ENCODE measurements at regions not wholly inside any gene's neighbourhood (a gene's known extent, or its start where the extent isn't known, plus 50 kb on each side); places are given as distances from the start of the nearest gene placed in this dataset.

DNA sequence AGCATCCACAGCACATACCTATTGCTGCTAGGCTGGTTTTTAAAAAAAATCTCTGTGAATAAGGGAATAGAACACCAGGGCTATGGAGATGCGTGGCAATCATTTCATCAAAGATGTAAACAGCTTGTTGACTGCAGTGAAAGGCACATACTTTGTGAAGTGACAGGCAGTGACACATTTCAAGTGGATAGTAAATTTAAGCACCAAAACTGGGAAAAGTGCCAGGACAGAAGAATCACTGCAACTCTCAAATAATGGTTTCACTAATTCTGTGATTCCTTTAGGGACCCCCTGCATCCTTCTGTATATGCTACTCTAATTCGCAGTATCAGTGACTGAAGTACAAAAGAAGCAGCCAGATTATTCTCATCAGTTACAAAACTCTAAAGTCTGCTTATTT, 145.2 kb upstream of the KLF14 start:
- DNase-seq (ENCODE audit: low read depth in 2 of 2) = no peak

DNA sequence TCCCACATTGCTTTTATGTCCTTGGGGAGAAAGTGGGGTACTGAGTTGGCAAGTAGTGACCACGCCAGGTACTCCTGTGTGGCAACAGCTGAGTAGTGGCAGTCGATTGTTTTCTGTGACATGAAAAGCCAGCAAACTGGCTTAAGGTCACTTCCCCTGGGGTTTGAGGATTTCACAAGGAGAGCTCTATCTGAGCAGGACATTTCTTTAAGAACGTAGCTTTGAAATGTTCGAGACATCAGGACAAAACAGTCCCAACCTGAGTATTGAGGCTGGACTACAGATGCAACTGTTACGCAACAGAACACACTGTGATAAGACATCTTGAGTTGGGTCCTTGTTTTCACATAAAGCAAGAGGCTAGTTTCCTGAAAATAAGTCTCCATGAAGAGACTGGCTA, 146.7 kb upstream of the KLF14 start:
- DNase-seq (ENCODE audit: low read depth in 2 of 2) = no peak

DNA sequence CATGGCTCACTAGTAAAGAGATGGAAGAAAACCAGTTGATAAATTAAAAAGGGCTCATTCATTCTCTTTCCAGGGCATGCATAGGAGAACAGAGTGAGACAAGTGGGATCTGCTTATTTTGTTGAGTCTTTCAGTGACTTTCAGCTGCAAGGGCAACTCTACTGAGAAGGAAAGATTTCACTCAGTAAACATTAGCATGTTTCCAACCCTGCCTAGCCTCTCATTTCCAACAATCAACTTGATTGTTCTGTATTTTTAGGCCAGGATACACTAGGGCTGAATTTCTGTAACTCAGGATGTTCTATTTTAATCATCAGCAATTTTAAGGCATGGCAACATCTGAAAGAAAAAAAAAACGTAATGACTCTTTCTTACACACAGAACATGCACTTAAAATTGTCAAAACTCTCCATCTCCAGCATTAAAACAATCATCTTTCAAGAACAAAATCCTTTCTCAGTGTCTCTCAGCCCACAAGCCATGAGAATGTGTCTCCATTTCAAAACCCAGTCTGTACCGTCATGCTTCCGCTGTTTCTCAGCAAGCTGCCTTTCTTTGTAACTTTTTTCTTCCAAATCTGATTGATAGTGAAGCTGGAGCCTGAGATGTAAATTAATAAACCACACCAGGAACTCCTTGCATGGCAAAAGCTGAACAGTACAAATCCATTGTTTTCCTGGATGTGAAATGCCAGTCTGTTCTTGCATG, 147.2 kb upstream of the KLF14 start:
- no peak for DNase-seq (ENCODE audit: low read depth in 2 of 2)

DNA sequence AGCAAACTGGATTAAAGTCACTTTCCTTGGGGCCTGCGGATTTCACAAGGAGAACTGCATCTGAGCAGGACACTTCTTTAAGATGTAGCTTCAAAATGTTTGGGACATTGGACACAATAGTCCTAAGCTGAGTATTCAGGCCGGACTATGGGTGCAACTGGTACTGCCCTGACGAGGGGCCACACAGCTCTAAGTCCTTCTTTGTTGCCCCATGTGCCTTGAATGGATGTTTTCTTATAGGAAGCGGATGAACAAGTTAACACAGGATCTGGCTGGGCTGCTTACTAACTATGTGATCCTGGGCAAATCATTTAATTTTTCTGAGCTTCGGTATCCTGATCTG, 147.8 kb upstream of the KLF14 start:
- no peak for DNase-seq (ENCODE audit: low read depth in 2 of 2)

DNA sequence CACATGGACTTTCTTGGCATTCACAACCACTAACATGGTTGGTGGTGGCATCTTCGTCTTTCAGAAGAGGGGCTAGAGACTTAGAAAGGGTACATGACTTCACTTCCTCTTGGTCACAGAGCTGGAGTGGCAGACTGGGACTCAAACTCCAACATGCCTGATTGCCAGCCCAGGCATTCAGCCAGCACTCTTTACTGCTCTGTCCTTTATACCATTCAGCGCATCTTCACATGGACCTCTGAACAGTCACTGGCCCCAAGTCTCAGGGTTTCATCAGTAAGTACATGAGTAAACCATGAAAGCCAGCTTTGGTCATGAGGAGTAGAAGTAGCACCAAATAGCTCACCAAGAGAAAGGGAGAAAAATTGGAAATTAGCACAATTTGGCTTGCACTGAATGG, 148.4 kb upstream of the KLF14 start:
- no peak for DNase-seq (ENCODE audit: low read depth in 2 of 2)

DNA sequence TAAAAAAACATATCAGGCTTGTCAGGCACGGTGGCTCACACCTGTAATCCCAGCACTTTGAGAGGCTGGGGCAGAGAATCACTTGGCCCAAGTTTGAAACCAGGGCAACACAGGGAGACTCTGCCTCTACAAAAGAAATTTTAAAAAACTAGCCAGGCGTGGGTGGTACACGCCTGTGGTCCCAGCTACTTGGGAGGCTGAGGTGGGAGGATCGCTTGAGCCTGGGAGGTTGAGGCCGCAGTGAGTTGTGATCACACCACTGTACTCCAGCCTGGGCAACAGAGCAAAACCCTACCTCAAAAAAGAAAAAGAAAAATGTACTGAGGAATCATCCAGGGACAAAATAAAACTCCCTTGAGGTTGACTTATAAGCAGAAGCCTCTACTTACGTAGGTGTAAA, 149.9 kb upstream of the KLF14 start:
- DNase-seq (ENCODE audit: low read depth in 2 of 2) = no peak

DNA sequence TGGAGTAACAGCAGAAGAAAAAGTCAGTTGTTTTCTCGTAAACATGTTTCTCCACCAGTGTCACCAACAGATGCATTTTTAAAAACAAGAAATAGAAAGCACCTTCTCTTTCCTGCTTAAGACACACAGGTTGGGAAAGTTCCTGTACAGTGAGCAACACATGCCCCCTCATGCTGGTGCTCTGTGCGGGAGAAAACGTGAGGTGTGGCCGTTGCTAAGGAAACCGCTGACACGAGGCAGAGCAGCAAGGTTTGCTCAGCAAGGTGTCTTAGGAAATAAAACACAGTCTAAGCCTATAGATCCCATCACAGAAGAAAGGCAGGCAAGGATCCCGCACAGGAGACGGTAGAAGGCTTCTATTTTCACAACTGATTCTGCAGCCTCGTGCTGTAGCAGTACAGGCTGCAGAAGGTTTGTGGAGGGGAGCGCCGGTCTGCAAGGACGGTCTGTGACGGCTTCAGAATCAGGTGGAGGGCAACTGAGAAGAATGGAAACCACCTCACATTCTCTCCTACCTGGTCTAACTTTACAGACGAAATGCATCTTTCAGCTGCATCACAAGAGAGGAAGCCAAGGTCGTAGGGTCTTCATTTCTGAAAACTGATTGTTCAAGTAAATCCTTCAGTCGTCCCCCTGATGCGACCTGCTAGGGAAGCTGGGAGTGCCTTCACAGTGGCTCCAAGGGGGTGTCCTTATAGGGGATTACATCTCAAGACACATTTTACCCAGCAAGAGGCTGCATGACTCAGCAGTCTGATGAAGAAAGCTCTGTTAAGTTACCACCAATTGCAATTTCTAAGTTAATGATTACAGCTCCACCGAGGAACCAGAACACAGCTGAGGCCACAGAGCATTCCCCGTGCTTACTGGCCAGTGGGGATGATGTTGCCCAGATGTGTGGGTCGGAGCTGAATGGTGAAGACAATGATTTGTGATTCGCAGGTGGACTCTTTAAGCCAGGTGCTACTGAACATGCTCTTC, 150.7 kb upstream of the KLF14 start:
- no peak for DNase-seq (ENCODE audit: low read depth in 2 of 2)

DNA sequence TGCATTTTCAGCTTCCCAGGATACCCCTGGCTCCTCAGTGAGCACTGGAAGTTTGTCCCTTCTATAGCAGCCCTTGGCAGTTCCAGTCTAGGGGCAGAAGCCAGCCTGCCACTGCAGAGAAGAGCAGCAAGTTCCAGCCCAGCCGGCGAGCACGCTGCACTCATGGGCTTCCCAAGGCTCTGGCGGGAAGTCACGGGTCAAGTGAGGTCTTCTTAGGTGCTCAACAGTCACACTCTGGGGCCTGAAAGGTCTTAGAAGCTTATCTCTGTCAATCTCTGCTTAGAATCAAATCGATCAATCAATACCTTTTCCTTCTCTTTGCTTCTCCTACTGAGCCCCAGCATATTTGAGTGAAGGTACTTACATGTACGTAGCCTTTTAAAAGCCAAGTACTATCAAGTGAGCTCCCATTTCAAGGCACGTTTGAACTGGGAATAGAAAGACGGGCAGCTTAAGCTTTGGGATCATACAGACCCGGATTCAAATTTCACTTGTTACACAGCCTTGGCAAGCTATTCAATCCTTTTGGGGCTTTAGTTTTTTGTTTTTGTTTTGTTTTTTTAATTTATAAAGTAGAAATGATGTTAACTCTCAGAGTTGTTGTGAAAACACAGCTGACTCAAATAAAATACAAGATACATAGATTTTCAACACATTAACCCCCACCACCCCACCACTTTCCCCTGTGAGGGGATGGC, 152.6 kb upstream of the KLF14 start:
- DNase-seq (ENCODE audit: low read depth in 2 of 2) = no peak

DNA sequence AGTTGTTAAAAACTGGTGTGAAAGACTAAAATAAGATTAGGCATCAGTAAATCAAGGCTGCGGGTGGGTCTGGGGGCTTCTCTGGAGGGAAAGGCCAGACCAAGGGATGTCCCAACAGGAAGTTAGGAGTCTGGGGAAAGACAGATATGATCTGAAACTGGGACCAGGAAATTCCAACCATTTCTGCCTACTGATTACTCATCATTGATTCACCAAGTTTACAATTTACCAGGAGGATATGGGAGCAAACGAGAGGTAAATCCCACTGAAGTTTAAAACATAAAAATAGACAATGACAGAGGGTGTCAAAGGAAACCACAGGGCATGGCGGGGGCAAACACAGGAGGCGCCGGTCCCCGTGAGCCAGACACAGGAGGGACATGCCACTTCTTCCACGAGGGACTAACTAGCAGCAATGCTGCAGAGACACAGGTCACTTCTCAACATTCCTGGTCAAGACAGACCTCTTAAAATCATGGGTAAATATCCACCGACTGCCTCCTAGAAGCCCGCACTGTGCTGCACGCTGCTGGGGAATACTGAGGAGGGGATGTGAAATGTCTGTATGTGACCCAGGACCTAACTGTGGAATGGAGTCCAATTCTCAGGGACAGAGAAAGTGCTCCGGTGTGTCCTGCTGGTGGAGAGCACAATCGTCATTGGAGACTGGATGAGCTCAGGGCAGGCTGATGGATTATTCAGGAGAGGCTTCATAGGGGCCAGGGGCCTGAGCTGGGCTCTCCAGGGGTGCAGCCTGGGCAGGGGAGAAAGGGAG, 153.4 kb upstream of the KLF14 start:
- DNase-seq (ENCODE audit: low read depth in 2 of 2) = no peak

DNA sequence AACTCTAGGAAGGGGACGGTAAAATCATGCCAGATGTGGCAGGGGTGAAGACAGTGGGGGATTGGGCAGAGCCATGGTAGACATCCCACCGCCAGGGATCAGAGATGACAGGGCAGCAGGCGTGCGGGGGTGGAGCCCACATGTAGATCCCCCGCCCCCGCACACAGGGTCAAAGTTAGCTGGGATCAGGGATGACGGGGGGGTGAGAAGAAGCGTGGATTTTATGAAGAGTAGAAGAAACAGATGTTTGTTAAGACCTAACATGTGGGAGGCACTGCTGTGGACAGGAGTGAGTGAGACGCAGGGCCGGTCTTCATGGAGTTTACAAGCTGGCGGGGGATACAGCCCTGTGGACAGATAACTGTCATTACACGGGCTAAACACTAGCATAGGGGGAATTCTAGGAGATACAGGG, 154.0 kb upstream of the KLF14 start:
- no peak for DNase-seq (ENCODE audit: low read depth in 2 of 2)

DNA sequence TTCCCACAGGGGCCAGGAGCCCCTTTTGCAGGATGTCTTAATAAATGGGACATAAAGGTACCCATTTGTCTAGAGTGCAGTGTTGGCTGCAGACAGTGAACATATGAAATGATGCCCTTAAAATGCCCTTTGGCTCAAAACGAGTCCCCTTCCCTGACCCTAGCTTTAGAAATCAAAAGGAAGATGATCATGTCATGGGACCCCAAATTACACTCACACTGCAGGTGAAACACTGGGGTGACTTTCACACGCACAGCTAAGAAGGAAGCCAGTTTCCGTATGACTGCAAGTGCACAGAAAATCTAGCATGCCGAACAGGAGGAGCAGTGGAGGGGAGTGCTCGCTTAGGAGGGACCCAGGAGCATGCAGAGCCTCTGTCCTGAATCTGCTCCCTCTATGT, 154.5 kb upstream of the KLF14 start:
- no peak for DNase-seq (ENCODE audit: low read depth in 2 of 2)

DNA sequence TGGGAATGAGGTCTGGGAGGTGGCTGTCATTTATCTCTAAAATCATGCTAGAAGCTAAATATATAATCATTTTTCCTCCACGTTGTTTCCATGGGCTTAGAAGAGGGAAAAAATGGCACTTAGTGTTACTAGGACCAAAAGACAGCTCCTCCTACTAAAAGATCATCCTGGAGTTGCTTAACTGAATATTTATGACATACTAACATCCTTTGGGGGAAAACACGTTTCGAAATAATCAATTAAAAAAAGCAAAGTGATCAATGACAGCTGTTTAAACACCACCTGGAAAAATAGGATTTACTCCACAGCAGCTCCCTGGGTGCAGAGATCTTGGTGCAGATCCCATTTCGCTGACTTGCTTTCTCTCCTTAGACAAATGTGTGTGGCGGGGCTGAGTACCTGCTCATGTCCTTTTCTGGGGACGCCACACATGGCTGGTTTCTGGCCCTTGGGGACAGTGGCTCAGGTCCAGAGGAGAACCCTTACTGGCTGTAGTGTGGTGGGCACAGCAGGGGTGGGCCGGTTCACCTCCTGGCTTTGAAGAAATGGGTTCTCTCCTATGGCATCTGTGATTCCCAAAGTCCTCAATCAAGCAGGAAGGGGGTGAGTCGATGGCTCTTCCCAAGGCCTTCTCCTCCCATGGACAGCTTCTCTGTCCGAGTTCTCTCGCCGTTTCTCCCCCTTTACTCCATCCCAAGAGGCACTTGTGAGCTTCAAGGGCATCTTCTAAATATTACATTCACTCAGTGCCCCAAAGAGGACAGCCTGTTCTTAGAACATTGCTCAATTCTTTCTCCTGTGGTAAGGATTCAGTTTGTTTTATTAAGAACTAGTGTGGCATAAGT, 156.4 kb upstream of the KLF14 start:
- DNase-seq (ENCODE audit: low read depth in 2 of 2) = no peak

DNA sequence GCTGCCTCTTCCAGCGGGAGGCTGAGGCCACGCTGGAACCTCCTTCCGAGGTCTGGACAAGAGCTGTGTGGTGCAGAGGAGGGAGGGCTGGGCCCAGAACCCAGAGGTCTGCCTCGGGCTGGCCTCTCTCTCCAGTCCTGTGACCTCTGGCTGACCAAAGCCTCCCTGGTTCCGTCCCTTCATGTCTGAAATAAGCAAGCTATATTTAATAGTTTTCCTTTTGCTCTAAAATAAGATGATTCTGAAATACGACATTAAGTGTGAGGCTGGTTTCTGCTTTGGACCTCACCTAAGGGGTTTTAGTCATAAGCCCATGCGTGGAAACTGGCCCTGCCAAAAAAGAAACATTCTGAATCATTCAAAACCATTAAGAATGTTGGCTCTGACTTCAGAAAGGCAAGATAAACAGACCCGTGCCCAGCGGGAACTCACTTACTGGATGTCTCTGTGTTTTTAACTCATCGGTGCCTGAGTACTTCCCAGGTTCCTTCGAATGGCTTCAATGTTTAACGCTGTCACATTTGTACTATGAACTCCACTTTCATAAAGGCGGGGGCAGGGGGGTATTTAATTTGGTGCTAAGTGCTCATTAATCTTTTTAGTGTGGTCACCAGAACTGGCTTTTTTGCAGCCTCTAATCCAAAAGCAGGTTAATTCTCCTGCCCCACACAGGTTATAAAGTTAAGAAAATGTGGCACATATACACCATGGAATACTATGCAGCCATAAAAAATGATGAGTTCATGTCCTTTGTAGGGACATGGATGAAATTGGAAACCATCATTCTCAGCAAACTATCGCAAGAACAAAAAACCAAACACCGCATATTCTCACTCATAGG, 157.5 kb upstream of the KLF14 start:
- no peak for DNase-seq (ENCODE audit: low read depth in 2 of 2)

DNA sequence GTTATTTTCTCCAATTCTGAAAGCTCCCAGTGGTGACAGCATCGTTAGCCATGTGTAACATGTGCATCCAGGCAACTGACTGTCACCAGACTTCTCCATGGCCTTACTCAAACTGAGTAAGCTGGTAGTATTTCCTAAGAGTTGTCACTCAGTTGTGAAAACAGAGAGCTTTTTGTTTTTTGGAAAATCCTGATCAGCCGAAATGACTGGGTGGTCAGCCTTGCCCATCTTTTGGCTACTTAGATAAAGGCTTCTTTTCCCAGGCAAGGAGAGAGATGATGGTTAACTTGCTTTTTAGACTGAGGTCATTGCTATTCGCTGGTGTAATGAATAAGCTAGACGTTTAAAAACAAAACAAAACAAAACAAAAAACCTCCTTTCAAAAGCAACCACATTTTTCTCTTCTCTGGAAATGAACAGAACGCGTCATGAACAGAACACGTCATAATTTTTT, 159.5 kb upstream of the KLF14 start:
- no peak for DNase-seq (ENCODE audit: low read depth in 2 of 2)

DNA sequence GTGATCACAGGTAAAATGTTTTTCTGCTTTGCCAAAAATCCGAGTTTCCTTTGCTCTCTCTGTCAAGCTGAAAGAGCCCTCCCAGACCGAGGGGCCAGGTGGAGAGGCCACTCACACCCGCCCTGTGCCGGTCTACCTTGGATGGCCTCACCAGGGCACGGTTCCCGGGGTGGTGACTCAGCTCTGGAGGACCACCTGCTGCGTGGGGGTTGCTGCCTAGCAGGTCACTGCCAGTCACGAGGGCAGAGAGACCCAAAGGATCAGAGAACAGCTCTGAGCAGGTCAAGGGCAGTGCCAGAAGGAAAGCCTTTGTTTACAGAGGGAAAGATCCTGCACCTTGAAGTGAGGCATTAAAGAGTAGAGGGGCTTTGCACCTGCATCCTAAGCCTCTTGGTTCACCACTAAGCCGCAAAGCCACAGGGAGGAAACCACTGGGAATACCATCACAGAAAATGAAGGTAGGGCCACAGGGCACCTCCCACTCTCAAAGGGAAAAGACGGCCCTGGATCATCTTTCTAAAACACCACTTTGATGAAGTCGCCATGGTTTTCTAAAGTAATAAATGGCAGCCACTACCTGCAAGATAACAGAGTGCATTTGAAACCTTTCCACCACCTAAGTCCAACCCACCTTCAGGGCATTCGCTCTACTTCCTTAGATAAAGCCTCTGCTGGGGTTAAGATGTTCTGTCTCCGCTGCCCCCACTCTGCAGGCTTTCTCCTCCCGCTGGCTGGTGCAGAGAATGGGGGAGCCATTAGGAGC, 160.3 kb upstream of the KLF14 start:
- peak in 1 of 2 donors; percentile 50 for DNase-seq (ENCODE audit: low read depth in 2 of 2)

DNA sequence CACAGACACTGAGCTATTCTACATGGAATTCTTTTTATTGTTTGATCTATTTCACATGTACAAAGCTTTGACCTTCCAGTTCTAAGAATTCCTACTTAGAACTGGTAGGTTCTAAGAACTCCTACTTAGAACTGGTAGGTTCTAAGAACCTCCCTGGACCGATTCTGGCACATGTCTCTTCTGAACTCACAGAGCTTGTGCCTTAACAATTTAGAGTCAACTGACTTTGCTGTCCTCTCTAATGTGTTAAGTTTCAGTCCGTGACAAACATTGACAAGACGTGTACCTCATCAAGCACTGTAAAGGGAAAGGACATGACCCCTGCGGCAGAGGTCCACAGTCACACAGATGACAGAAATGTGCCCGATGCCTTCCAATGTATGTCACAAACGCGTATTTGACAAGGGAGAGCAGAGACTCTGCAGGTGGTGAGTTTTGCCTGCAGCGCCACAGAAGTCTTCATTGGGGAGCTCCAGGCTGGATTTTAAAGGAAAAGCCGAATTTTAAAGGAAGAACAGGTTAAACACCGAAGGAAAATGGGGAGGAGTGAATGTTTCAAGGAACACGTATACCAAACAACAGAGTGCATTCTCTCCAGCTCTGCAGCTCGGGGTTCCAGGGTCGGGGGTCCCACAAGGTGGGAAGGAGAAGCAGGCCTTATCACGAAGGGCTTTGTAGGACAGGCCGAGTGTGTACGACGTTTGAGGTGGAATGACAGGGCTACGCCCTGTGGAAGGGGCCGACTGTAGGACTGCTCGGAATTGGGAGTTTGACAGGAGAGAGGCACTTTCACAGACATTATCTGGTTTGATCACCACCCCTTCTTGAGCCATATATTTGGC, 161.1 kb upstream of the KLF14 start:
- DNase-seq (ENCODE audit: low read depth in 2 of 2) = no peak

DNA sequence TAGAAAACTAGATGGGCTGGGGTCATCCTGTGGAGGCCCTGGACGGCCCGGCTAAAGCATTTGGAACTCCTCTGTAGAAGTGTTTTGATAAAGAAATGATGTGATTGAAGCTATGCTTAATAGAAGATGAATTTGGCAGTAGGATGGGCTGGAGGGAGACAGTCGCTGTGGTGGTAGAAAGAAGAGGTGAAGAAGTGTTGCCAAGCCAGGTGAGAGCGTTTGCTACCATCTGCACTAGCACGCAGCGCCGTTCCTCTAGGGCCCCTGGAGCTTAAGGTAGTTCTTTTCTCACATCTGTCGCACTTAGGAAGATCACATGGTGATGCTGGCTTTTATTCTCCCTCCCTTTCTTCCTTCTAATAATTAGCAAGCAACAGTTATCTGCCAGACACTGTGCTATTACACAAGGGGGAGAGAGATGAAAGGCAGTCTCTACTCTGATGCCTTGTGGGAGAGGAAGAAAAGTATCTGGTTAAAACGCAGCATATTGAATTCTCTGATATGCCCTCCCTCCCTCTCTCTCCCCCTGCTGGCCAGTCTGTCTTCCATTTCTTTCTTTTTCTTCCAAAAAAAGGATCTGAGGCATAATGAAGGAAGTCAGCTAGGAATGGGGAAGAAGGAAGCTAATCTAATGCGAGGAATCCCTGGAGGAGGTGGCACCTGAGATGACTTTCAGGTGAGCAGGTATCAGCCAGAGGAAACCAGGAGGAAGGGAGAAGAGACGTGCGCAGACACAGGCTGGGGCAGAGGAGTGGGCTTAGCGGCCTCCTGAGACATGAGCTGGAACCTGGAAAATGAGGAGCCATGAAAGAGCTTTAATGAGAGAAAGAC, 162.3 kb upstream of the KLF14 start:
- DNase-seq (ENCODE audit: low read depth in 2 of 2) = no peak

Measured in stimulated activated CD4-positive, alpha-beta T cell treated with anti-CD3 and anti-CD28 coated beads, Interleukin-15, amount 100 ng/mL, for 48 hours (primary cell).